Endothelial cell (in vitro differentiated cells): ENCODE measurements at regions not wholly inside any gene's neighbourhood (a gene's known extent, or its start where the extent isn't known, plus 50 kb on each side); places are given as distances from the start of the nearest gene placed in this dataset.

Experiments used
- DNase-seq: peaks from one replicate; pipeline ENCODE4 v3.0.0; 2021; ENCODE audit warnings: low spot score
- H3K27ac Mint-ChIP-seq: one replicate; pipeline ENCODE4 v1.8.0; 2021; ENCODE audit warnings: mixed read lengths, inconsistent platforms; ENCODE audit not compliant: unreplicated experiment
- H3K27me3 Mint-ChIP-seq: one replicate; pipeline ENCODE4 v1.8.0; 2021; ENCODE audit warnings: mild to moderate bottlenecking, moderate library complexity, mixed read lengths, inconsistent platforms; ENCODE audit not compliant: unreplicated experiment
- H3K36me3 Mint-ChIP-seq: one replicate; pipeline ENCODE4 v1.8.0; 2021; ENCODE audit warnings: mild to moderate bottlenecking, low read depth, mixed read lengths, inconsistent platforms; ENCODE audit not compliant: unreplicated experiment
- H3K4me1 Mint-ChIP-seq: one replicate; pipeline ENCODE4 v1.8.0; 2021; ENCODE audit warnings: mild to moderate bottlenecking, mixed read lengths, inconsistent platforms; ENCODE audit not compliant: unreplicated experiment
- H3K4me3 Mint-ChIP-seq: one replicate; pipeline ENCODE4 v1.8.0; 2021; ENCODE audit warnings: mild to moderate bottlenecking, mixed read lengths, inconsistent platforms; ENCODE audit not compliant: unreplicated experiment
- H3K9me3 Mint-ChIP-seq: one replicate; pipeline ENCODE4 v1.8.0; 2021; ENCODE audit warnings: mixed read lengths, inconsistent platforms; ENCODE audit not compliant: unreplicated experiment
- TF ChIP-seq, protein P1 (sequence below): fragments of 200-600 bp; sonication (generic); IDR thresholded peaks from one replicate; pipeline ENCODE4 v1.5.0; 2021; ENCODE audit warnings: antibody characterized with exemption; ENCODE audit not compliant: unreplicated experiment

GRCh38 chr7:46524350-46524749 lies 603.3 kb upstream of the IGFBP3 start:
- DNase-seq, result no peak
- Mint-ChIP-seq H3K9me3 (no peaks in the 10 kb centered on the region), H3K36me3 (no peaks in the 10 kb centered on the region), H3K4me1 (no peaks in the 10 kb centered on the region), H3K4me3 (no peak overlapping the region), H3K27ac (no peak overlapping the region), H3K27me3 (no peaks in the 10 kb centered on the region)
- TF ChIP-seq, protein P1, sequence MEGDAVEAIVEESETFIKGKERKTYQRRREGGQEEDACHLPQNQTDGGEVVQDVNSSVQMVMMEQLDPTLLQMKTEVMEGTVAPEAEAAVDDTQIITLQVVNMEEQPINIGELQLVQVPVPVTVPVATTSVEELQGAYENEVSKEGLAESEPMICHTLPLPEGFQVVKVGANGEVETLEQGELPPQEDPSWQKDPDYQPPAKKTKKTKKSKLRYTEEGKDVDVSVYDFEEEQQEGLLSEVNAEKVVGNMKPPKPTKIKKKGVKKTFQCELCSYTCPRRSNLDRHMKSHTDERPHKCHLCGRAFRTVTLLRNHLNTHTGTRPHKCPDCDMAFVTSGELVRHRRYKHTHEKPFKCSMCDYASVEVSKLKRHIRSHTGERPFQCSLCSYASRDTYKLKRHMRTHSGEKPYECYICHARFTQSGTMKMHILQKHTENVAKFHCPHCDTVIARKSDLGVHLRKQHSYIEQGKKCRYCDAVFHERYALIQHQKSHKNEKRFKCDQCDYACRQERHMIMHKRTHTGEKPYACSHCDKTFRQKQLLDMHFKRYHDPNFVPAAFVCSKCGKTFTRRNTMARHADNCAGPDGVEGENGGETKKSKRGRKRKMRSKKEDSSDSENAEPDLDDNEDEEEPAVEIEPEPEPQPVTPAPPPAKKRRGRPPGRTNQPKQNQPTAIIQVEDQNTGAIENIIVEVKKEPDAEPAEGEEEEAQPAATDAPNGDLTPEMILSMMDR, result no peak

- Mint-ChIP-seq H3K9me3 (no peaks in the 10 kb centered on the region), H3K27ac (no peak overlapping the region), H3K4me3 (no peak overlapping the region), H3K36me3 (no peaks in the 10 kb centered on the region), H3K4me1 (no peaks in the 10 kb centered on the region), H3K27me3 (no peaks in the 10 kb centered on the region)
- no peak for DNase-seq
- TF ChIP-seq, protein P1, result no peak
Observed at GRCh38 chr7:46522354-46522906, 601.4 kb upstream of the IGFBP3 start.

DNA sequence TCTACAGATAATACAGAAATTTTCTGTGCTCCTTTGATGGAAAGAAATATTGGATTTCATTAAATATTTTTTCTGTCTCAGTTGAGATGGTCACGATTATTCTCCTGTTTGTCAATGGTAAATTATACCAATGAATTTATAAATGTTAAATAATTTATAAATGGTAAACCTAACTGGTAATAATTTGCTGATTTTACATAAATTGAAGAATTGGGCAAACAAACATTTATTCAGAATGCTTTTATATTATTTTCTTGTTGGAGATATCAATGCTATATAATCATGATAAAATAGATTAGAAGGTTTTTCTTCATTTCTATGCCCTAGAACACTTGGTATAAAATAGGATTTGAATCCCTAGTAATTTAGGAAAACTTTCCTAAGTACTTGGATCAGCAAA lies 597.6 kb upstream of the IGFBP3 start:
- H3K4me1 Mint-ChIP-seq, result no peaks in the 10 kb centered on the region
- H3K9me3 Mint-ChIP-seq, result no peaks in the 10 kb centered on the region
- no peaks in the 10 kb centered on the region for H3K36me3 Mint-ChIP-seq
- H3K27me3 Mint-ChIP-seq, result no peaks in the 10 kb centered on the region
- no peak overlapping the region for H3K4me3 Mint-ChIP-seq
- H3K27ac Mint-ChIP-seq, result no peak overlapping the region
- no peak for DNase-seq
- TF ChIP-seq, protein P1, result no peak

DNA sequence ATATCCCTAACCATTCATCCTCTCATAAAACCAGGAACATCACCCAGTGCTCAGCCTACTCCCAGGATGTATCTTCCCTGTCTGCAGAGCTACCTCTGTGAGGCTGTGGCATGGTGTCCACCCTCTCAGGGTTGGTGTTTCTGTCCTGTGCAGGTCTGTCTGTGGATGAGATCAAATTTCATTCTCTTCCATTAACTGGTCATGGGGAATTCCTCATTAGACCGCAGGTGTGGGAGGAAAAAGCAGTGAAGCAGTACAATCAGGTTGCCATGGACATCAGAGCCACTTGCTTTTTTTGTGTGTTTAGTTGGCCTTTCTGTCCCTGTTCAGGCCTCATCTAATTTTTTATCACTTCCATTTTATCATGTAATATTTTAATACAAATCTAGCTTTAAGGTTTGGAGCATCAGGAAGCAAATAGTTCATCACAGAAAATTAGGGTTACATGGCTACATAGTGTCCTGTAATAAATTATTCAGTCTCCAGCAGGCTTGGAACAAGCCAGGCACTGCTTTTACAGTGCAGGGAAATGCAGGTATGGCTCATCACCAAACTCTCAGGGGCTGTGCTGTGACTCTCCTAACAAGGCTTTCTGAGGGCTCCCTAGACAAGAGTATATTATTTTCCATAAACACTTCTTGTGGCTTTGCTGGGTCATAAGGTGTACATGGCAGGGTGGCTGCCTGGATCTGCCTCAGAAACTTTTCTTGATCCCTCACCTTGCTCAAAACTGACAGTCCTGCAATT lies 594.9 kb upstream of the IGFBP3 start:
- no peaks in the 10 kb centered on the region for H3K36me3 Mint-ChIP-seq
- H3K27me3 Mint-ChIP-seq, result no peaks in the 10 kb centered on the region
- DNase-seq, result no peak
- peaks cover 6% of the 10 kb centered on the region for H3K4me1 Mint-ChIP-seq
- no peaks in the 10 kb centered on the region for H3K9me3 Mint-ChIP-seq
- H3K27ac Mint-ChIP-seq, result no peak overlapping the region
- TF ChIP-seq, protein P1, result no peak
- no peak overlapping the region for H3K4me3 Mint-ChIP-seq

DNA sequence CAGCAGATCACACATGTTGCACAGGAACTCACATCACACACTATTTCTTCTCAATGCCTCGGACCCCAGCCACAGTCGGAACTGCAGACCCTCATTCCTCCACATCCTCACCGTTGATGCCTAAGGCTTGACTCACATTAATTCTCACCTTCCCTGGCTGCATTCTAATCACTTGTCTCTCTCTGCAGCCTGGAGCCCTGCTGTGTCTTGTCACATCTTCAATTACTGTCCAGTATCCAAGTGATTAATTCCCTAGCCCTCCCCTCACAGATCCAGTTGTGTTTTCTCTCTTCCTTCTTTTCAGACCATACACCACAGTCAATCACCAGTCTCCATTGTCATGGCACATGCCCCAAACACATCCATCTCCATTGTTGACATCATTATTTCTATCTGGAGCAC lies 592.4 kb upstream of the IGFBP3 start:
- Mint-ChIP-seq H3K4me1 (peaks cover 9% of the 10 kb centered on the region), H3K27ac (no peak overlapping the region), H3K36me3 (no peaks in the 10 kb centered on the region)

More for the DNA sequence above, 592.4 kb upstream of the IGFBP3 start:
- DNase-seq, result no peak
- H3K9me3 Mint-ChIP-seq, result no peaks in the 10 kb centered on the region
- H3K4me3 Mint-ChIP-seq, result no peak overlapping the region
- TF ChIP-seq, protein P1, result no peak
- H3K27me3 Mint-ChIP-seq, result no peaks in the 10 kb centered on the region
